ENCODE measurements at regions not wholly inside any gene's neighbourhood (a gene's known extent, or its start where the extent isn't known, plus 50 kb on each side); places are given as distances from the start of the nearest gene placed in this dataset.

GRCh38 chr1:22248746-22249145, 105.8 kb upstream of the WNT4 start:
- Histone ChIP-seq H3K36me3 (no peaks in the 10 kb centered on the region), H3K27ac (no peak overlapping the region), H3K9me3 (no peaks in the 10 kb centered on the region), H3K4me3 (no peak overlapping the region), H3K27me3 (no peaks in the 10 kb centered on the region), H3K4me1 (no peaks in the 10 kb centered on the region)
- no peak for TF ChIP-seq CTCF (IDR thresholded peaks at IDR 0.05)
- no peak for DNase-seq (ENCODE audit: low spot score)

GRCh38 chr1:22249928-22250680, 107.2 kb upstream of the WNT4 start:
- TF ChIP-seq CTCF (IDR thresholded peaks at IDR 0.05), result no peak
- H3K27ac ChIP-seq, result no peak overlapping the region
- no peaks in the 10 kb centered on the region for H3K36me3 ChIP-seq
- DNase-seq (ENCODE audit: low spot score), result no peak
- no peaks in the 10 kb centered on the region for H3K9me3 ChIP-seq
- no peaks in the 10 kb centered on the region for H3K4me1 ChIP-seq
- H3K27me3 ChIP-seq, result no peaks in the 10 kb centered on the region
- H3K4me3 ChIP-seq, result no peak overlapping the region

- no peak overlapping the region for H3K27ac ChIP-seq
- H3K36me3 ChIP-seq, result no peaks in the 10 kb centered on the region
- no peak overlapping the region for H3K4me3 ChIP-seq
- no peak for DNase-seq (ENCODE audit: low spot score)
- no peaks in the 10 kb centered on the region for H3K9me3 ChIP-seq
- TF ChIP-seq CTCF (IDR thresholded peaks at IDR 0.05), result no peak
- no peaks in the 10 kb centered on the region for H3K4me1 ChIP-seq
- H3K27me3 ChIP-seq, result no peaks in the 10 kb centered on the region
Measured at GRCh38 chr1:22250724-22251123, 107.8 kb upstream of the WNT4 start.

GRCh38 chr1:22252251-22252650, 109.4 kb upstream of the WNT4 start:
- Histone ChIP-seq H3K27ac (no peak overlapping the region), H3K4me3 (no peak overlapping the region), H3K4me1 (no peaks in the 10 kb centered on the region), H3K36me3 (no peaks in the 10 kb centered on the region), H3K27me3 (no peaks in the 10 kb centered on the region), H3K9me3 (no peaks in the 10 kb centered on the region)
- no peak for DNase-seq (ENCODE audit: low spot score)
- no peak for TF ChIP-seq CTCF (IDR thresholded peaks at IDR 0.05)

- Histone ChIP-seq H3K27me3 (no peaks in the 10 kb centered on the region), H3K36me3 (no peaks in the 10 kb centered on the region)
- TF ChIP-seq CTCF (IDR thresholded peaks at IDR 0.05), result no peak
Measured at GRCh38 chr1:22253012-22253790, 110.3 kb upstream of the WNT4 start.

More at GRCh38 chr1:22253012-22253790, 110.3 kb upstream of the WNT4 start:
- no peak for DNase-seq (ENCODE audit: low spot score)
- Histone ChIP-seq H3K27ac (no peak overlapping the region), H3K4me3 (no peak overlapping the region), H3K4me1 (no peaks in the 10 kb centered on the region), H3K9me3 (no peaks in the 10 kb centered on the region)
